ENCODE measurements at regions not wholly inside any gene's neighbourhood (a gene's known extent, or its start where the extent isn't known, plus 50 kb on each side); places are given as distances from the start of the nearest gene placed in this dataset.

DNA sequence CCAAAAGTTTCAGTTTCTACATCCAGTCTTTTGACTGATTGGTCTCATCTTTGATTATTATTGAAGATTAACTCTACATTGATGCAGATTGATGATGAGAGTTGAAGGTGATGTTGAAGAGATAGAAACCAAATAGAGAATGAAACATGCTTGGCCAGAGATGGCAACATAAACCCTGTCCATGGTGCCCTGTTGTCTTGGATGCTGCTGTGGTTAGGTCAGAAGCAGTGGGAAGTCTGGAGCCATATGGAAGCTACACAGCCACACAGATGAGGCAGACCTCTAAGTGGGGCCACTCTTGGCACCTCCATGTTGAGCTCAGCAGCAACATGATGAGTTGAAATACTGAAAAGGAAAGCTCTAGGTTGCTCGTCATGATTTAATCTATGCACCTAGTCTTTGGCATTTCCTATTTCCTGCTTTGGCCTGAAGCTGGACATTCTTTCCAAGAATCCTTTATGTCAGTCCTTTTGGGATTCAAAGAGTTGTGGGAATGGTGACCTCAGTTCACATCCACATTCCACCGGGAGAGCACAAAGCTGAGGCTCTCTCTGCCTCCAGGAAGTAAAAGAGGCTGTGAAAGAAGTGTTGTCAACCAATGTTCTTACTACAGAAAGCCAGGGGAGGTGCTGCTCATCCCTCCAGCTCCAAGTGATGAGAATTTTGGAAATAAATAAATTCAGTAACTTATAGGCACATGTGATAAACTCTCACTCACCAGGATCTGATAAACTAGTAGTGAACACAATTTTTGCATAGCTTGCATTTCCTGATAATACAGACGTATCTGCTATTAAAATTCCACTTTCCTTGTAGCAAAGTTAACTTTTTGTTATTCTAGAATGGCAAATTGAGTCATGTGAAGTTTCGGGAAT lies 127.7 kb upstream of the MAF start:
- TF ChIP-seq LEF1 (IDR thresholded peaks at IDR 0.05; ENCODE audit: borderline replicate concordance): no peak
- TF ChIP-seq, protein P1, sequence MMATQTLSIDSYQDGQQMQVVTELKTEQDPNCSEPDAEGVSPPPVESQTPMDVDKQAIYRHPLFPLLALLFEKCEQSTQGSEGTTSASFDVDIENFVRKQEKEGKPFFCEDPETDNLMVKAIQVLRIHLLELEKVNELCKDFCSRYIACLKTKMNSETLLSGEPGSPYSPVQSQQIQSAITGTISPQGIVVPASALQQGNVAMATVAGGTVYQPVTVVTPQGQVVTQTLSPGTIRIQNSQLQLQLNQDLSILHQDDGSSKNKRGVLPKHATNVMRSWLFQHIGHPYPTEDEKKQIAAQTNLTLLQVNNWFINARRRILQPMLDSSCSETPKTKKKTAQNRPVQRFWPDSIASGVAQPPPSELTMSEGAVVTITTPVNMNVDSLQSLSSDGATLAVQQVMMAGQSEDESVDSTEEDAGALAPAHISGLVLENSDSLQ (IDR thresholded peaks at IDR 0.05): no peak
- no peak for TF ChIP-seq NFRKB (IDR thresholded peaks at IDR 0.05)
- TF ChIP-seq FOXA1 (IDR thresholded peaks at IDR 0.05): no peak
- TF ChIP-seq SP1 (IDR thresholded peaks at IDR 0.05): no peak
